B cell (primary cell): ENCODE measurements at regions not wholly inside any gene's neighbourhood (a gene's known extent, or its start where the extent isn't known, plus 50 kb on each side); places are given as distances from the start of the nearest gene placed in this dataset.
"Not testable (repeated sequence)": the region's sequence is repeated elsewhere in the genome, so short reads cannot be mapped to it uniquely, and the experiment has no call there.

Source experiments
- CTCF ChIP-seq: fragments of 200-600 bp; IDR thresholded peaks from one replicate; pipeline ENCODE4 v1.8.0; 2022; ENCODE audit warnings: antibody characterized with exemption, mild to moderate bottlenecking
- EZH2 ChIP-seq: IDR thresholded peaks from 2 replicates; pipeline ENCODE4 v1.6.1; 2012; ENCODE audit warnings: borderline replicate concordance, low read depth, mild to moderate bottlenecking, moderate library complexity, low read length; ENCODE audit not compliant: insufficient read depth, poor library complexity, severe bottlenecking

DNA sequence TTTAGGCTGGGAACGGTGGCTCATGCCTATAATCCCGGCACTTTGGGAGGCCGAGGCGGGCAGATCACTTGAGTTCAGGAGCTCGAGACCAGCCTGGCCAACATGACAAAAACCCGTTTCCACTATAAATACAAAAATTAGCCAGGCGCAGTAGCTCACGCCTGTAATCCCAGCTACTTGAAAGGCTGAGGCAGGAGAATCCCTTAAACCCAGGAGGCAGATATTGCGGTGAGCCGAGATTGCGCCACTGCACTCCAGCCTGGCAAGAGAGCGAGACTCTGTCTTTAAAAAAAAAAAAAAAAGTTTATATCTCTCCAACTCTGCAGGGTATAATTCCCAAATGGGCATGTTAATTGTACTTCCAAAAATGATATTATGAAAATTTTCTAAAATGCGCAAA lies 91.6 kb downstream of the CD200R1L start:
- TF ChIP-seq CTCF, EZH2: not testable (repeated sequence)
